Caco-2 (cell line): ENCODE measurements at regions not wholly inside any gene's neighbourhood (a gene's known extent, or its start where the extent isn't known, plus 50 kb on each side); places are given as distances from the start of the nearest gene placed in this dataset.

Experiments
- BruUV-seq: library from RNA; stranded (reverse); fragments of 400-500 nt; replicated peaks from 2 replicates; lab custom pipeline; 2021; lab: Mats Ljungman, UMichigan
- CTCF ChIA-PET: fragments of 300-600 bp; sonication (Branson Sonifier 250); formaldehyde crosslinking; loops from one replicate; lab custom pipeline; 2022; ENCODE audit warnings: antibody characterized with exemption; lab: Charles Lee
- POLR2A ChIA-PET: fragments of 300-600 bp; sonication (Branson Sonifier 250); formaldehyde crosslinking; loops from one replicate; lab custom pipeline; 2022; ENCODE audit warnings: antibody characterized with exemption; lab: Charles Lee
- DNase-seq, 2 experiments: peaks; one replicate each; pipeline versions ENCODE4 v3.0.0 to v3.0.0-alpha.2; 2020 to 2022
- H3K27me3 ChIP-seq: replicated peaks from 2 replicates; pipeline ENCODE4 v1.6.0; 2011; ENCODE audit warnings: low read length; ENCODE audit not compliant: control insufficient read depth, insufficient read depth
- H3K36me3 ChIP-seq: 2 replicates; pipeline ENCODE4 v1.5.1; 2011; ENCODE audit warnings: low read length; ENCODE audit not compliant: control insufficient read depth, insufficient read depth
- H3K4me1 ChIP-seq: fragments of 250-450 bp; sonication (Bioruptor Pico); 2 replicates; pipeline ENCODE4 v1.5.1; 2020; ENCODE audit warnings: mild to moderate bottlenecking
- H3K4me3 ChIP-seq: 2 replicates; pipeline ENCODE4 v1.5.1; 2011; ENCODE audit warnings: low read depth, mild to moderate bottlenecking, control low read depth, low read length
- H3K9me3 ChIP-seq: fragments of 250-450 bp; sonication (Bioruptor Pico); 2 replicates; pipeline ENCODE4 v1.5.1; 2020; ENCODE audit warnings: mild to moderate bottlenecking, moderate library complexity
- H3K27ac Mint-ChIP-seq: one replicate; pipeline ENCODE4 v1.8.0; 2022; ENCODE audit warnings: mixed read lengths; ENCODE audit not compliant: unreplicated experiment
- H3K27me3 Mint-ChIP-seq: one replicate; pipeline ENCODE4 v1.8.0; 2022; ENCODE audit warnings: mixed read lengths; ENCODE audit not compliant: insufficient read depth, unreplicated experiment
- H3K36me3 Mint-ChIP-seq: one replicate; pipeline ENCODE4 v1.8.0; 2022; ENCODE audit warnings: mild to moderate bottlenecking, mixed read lengths; ENCODE audit not compliant: insufficient read depth, unreplicated experiment
- H3K4me1 Mint-ChIP-seq: one replicate; pipeline ENCODE4 v1.8.0; 2022; ENCODE audit warnings: low read depth, mixed read lengths; ENCODE audit not compliant: unreplicated experiment
- H3K4me3 Mint-ChIP-seq: one replicate; pipeline ENCODE4 v1.8.0; 2022; ENCODE audit warnings: mild to moderate bottlenecking, moderate library complexity, mixed read lengths; ENCODE audit not compliant: unreplicated experiment
- H3K9me3 Mint-ChIP-seq: one replicate; pipeline ENCODE4 v1.8.0; 2022; ENCODE audit warnings: mixed read lengths; ENCODE audit not compliant: unreplicated experiment
- CTCF ChIP-seq, 2 experiments: fragments of 200-600 bp in 1 of 2; IDR thresholded peaks; 1 replicate in 1 of 2; 2 replicates in 1 of 2; pipeline versions ENCODE4 v1.5.1 to v1.8.0; 2011 to 2022; ENCODE audit warnings: antibody characterized with exemption in 1 of 2, control low read depth in 1 of 2, inconsistent platforms in 1 of 2, low read depth in 1 of 2, low read length in 1 of 2, mild to moderate bottlenecking in 1 of 2, moderate library complexity in 1 of 2; ENCODE audit not compliant: insufficient read depth in 1 of 2, severe bottlenecking in 1 of 2, unreplicated experiment in 1 of 2
- intact Hi-C: fragments of 100-400 bp; cut with micrococcal nuclease; formaldehyde crosslinking; loops from one replicate; pipeline ENCODE4 v1.10.0; 2022; ENCODE audit not compliant: unreplicated experiment

GRCh38 chr12:60021235-60021634 lies 425.4 kb downstream of the SLC16A7 start:
- H3K36me3 Mint-ChIP-seq = no peaks in the 10 kb centered on the region
- no peak overlapping the region for H3K4me3 Mint-ChIP-seq
- intact Hi-C loops = no loop called here
- no peak overlapping the region for H3K27ac Mint-ChIP-seq
- H3K27me3 Mint-ChIP-seq = no peaks in the 10 kb centered on the region
- BruUV-seq = no TSS peak
- no peaks in the 10 kb centered on the region for H3K36me3 ChIP-seq
- H3K9me3 Mint-ChIP-seq = peaks cover 31% of the 10 kb centered on the region
- no peak for TF ChIP-seq CTCF (IDR thresholded peaks at IDR 0.05; ENCODE audit: insufficient read depth in 1 of 2, low read depth in 1 of 2, low read length in 1 of 2, severe bottlenecking in 1 of 2, unreplicated experiment in 1 of 2)
- DNase-seq = no peak
- no peaks in the 10 kb centered on the region for H3K27me3 ChIP-seq
- POLR2A ChIA-PET = no interaction called here
- H3K4me3 ChIP-seq = no peak overlapping the region
- H3K4me1 Mint-ChIP-seq = peaks cover 14% of the 10 kb centered on the region
- peaks cover 3% of the 10 kb centered on the region; the same call in 1 of the 2 replicates for H3K4me1 ChIP-seq
- peaks cover 4% of the 10 kb centered on the region; the same call in 1 of the 2 replicates for H3K9me3 ChIP-seq
- CTCF ChIA-PET = no interaction called here

- BruUV-seq = no TSS peak
- peaks cover 4% of the 10 kb centered on the region; the same call in 1 of the 2 replicates for H3K9me3 ChIP-seq
- no peak overlapping the region for H3K4me3 ChIP-seq
- intact Hi-C loops = no loop called here
- no peaks in the 10 kb centered on the region for H3K27me3 ChIP-seq
- H3K36me3 Mint-ChIP-seq = no peaks in the 10 kb centered on the region
- H3K27me3 Mint-ChIP-seq = no peaks in the 10 kb centered on the region
- peaks cover 25% of the 10 kb centered on the region for H3K4me1 Mint-ChIP-seq
- ChIA-PET CTCF (no interaction called here), POLR2A (no interaction called here)
- DNase-seq = peak in 1 of 2 experiments; percentile 4
- H3K27ac Mint-ChIP-seq = peak overlapping the region; percentile 51
- H3K4me3 Mint-ChIP-seq = no peak overlapping the region
- no peak for TF ChIP-seq CTCF (IDR thresholded peaks at IDR 0.05; ENCODE audit: insufficient read depth in 1 of 2, low read depth in 1 of 2, low read length in 1 of 2, severe bottlenecking in 1 of 2, unreplicated experiment in 1 of 2)
- peaks cover 20% of the 10 kb centered on the region for H3K4me1 ChIP-seq
- no peaks in the 10 kb centered on the region for H3K36me3 ChIP-seq
- H3K9me3 Mint-ChIP-seq = peaks cover 20% of the 10 kb centered on the region
Measured at GRCh38 chr12:60027266-60027665, 431.4 kb downstream of the SLC16A7 start.

GRCh38 chr12:60034147-60034546 lies 438.3 kb downstream of the SLC16A7 start:
- CTCF ChIA-PET = no interaction called here
- Mint-ChIP-seq H3K4me1 (no peaks in the 10 kb centered on the region), H3K27ac (no peak overlapping the region), H3K36me3 (no peaks in the 10 kb centered on the region), H3K9me3 (peaks cover 11% of the 10 kb centered on the region), H3K4me3 (no peak overlapping the region), H3K27me3 (no peaks in the 10 kb centered on the region)
- Histone ChIP-seq H3K27me3 (no peaks in the 10 kb centered on the region), H3K4me3 (no peak overlapping the region), H3K4me1 (no peaks in the 10 kb centered on the region), H3K36me3 (no peaks in the 10 kb centered on the region), H3K9me3 (peaks cover 13% of the 10 kb centered on the region)
- POLR2A ChIA-PET = no interaction called here
- TF ChIP-seq CTCF (IDR thresholded peaks at IDR 0.05; ENCODE audit: insufficient read depth in 1 of 2, low read depth in 1 of 2, low read length in 1 of 2, severe bottlenecking in 1 of 2, unreplicated experiment in 1 of 2) = no peak
- BruUV-seq = no TSS peak
- DNase-seq = no peak
- intact Hi-C loops = no loop called here
